Gastroesophageal sphincter (tissue), 3 donors: ENCODE measurements at regions not wholly inside any gene's neighbourhood (a gene's known extent, or its start where the extent isn't known, plus 50 kb on each side); places are given as distances from the start of the nearest gene placed in this dataset.

ENCODE experiments used
- EP300 ChIP-seq: sonication (generic); formaldehyde crosslinking; IDR thresholded peaks from one replicate; pipeline ENCODE4 v1.6.1; 2017; ENCODE audit warnings: antibody characterized with exemption, mild to moderate bottlenecking
- TF ChIP-seq, protein P1 (sequence below), 4 experiments: fragments of 200-600 bp in 2 of 4; fragments of 450-650 bp in 2 of 4; sonication (generic) in 1 of 4; IDR thresholded peaks; one replicate each; pipeline ENCODE4 v1.5.1; 2017 to 2019; ENCODE audit warnings: antibody characterized with exemption in 4 of 4, mild to moderate bottlenecking in 2 of 4, moderate library complexity in 2 of 4

DNA sequence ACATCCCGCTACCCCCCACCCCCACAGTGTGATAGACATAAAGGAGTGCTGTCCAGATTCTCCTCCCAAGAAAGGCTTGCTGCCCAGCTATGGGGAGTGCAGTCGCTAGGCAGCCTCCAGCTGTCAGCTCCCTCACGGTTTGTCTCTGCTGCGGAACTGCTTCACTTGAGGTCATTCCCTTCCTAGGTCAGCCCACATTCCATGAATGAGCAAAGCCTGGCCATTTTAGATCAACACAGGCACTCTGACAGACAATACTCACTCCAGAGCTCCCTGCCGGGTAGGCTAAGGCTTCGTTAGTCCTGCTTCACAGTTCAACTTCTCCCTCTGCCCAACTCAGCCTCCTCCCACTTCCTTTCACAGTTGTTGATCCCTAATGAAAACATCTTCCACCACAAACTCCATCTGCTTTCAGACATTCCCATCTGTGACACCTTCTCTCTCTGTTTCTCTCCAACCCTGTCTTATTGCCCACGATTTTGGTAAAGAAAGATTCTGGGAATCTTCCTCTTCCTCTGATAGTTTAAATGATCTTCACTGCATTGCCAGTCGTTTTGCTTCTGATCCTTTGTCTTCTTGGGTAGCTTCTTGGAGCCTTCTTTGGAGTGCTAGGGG, 318.9 kb upstream of the F9 start:
- no peak for TF ChIP-seq EP300
- TF ChIP-seq, protein P1, sequence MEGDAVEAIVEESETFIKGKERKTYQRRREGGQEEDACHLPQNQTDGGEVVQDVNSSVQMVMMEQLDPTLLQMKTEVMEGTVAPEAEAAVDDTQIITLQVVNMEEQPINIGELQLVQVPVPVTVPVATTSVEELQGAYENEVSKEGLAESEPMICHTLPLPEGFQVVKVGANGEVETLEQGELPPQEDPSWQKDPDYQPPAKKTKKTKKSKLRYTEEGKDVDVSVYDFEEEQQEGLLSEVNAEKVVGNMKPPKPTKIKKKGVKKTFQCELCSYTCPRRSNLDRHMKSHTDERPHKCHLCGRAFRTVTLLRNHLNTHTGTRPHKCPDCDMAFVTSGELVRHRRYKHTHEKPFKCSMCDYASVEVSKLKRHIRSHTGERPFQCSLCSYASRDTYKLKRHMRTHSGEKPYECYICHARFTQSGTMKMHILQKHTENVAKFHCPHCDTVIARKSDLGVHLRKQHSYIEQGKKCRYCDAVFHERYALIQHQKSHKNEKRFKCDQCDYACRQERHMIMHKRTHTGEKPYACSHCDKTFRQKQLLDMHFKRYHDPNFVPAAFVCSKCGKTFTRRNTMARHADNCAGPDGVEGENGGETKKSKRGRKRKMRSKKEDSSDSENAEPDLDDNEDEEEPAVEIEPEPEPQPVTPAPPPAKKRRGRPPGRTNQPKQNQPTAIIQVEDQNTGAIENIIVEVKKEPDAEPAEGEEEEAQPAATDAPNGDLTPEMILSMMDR (IDR thresholded peaks at IDR 0.05): no peak
